HEK293 (cell line): ENCODE measurements at regions not wholly inside any gene's neighbourhood (a gene's known extent, or its start where the extent isn't known, plus 50 kb on each side); places are given as distances from the start of the nearest gene placed in this dataset.

Source experiments
- CTCF ChIA-PET: fragments of 350-600 bp; formaldehyde crosslinking; extraction: SDS; loops from one replicate; lab custom pipeline; 2021; ENCODE audit warnings: antibody characterized with exemption; lab: Yijun Ruan, JAX
- POLR2A ChIA-PET: fragments of 300-600 bp; formaldehyde crosslinking; extraction: SDS; loops from one replicate; lab custom pipeline; 2020; ENCODE audit warnings: antibody characterized with exemption, inconsistent platforms; lab: Yijun Ruan, JAX
- H3K27ac ChIP-seq: fragments of 200-500 bp; sonication (Bioruptor generic); 2 replicates; pipeline ENCODE4 v1.5.1; 2014; ENCODE audit warnings: low read depth, low read length, control low read depth, inconsistent platforms; ENCODE audit errors: extremely low read depth
- H3K36me3 ChIP-seq, 2 experiments: fragments of 200-500 bp in 1 of 2; sonication (Bioruptor generic) in 1 of 2; 1 replicate in 1 of 2; 2 replicates in 1 of 2; pipeline ENCODE4 v1.5.1; 2014 to 2017; ENCODE audit warnings: inconsistent platforms in 2 of 2, low read length in 2 of 2; ENCODE audit not compliant: control insufficient read depth in 2 of 2, insufficient read depth in 1 of 2
- H3K4me1 ChIP-seq: fragments of 200-500 bp; sonication (Bioruptor generic); 2 replicates; pipeline ENCODE4 v1.5.1; 2014; ENCODE audit warnings: mild to moderate bottlenecking, low read length, inconsistent platforms; ENCODE audit not compliant: control insufficient read depth, insufficient read depth
- H3K4me3 ChIP-seq: 2 replicates; pipeline ENCODE4 v1.5.1; 2011; ENCODE audit warnings: low read depth, mild to moderate bottlenecking, control low read depth, low read length, moderate library complexity
- H3K9me3 ChIP-seq: fragments of 200-500 bp; sonication (Bioruptor generic); 2 replicates; pipeline ENCODE4 v1.5.1; 2014; ENCODE audit warnings: low read depth, low read length, inconsistent platforms; ENCODE audit not compliant: control insufficient read depth, insufficient read depth
- HOXD13 ChIP-seq: sonication (generic); formaldehyde crosslinking; IDR thresholded peaks from 2 replicates; pipeline ENCODE4 v1.8.0; 2022; ENCODE audit warnings: missing genetic modification reagents, borderline replicate concordance
- KLF16 ChIP-seq: fragments of 450-650 bp; formaldehyde crosslinking; IDR thresholded peaks from 2 replicates; pipeline ENCODE4 v1.5.1; 2017; ENCODE audit warnings: missing biosample characterization, missing genetic modification characterization
- PRDM10 ChIP-seq: fragments of 450-650 bp; formaldehyde crosslinking; IDR thresholded peaks from 2 replicates; pipeline ENCODE4 v1.5.1; 2016; ENCODE audit warnings: missing biosample characterization, missing genetic modification characterization
- REST ChIP-seq: fragments of 450-650 bp; formaldehyde crosslinking; IDR thresholded peaks from 2 replicates; pipeline ENCODE4 v1.5.1; 2016; ENCODE audit warnings: missing biosample characterization, missing genetic modification characterization
- SALL2 ChIP-seq: fragments of 450-650 bp; formaldehyde crosslinking; IDR thresholded peaks from 2 replicates; pipeline ENCODE4 v1.5.0; 2017; ENCODE audit warnings: missing biosample characterization, mild to moderate bottlenecking, missing genetic modification characterization, borderline replicate concordance
- TCF7L2 ChIP-seq: IDR thresholded peaks from 2 replicates; pipeline ENCODE4 v1.6.1; 2011; ENCODE audit warnings: low read depth, mild to moderate bottlenecking, inconsistent platforms, low read length, moderate library complexity, borderline replicate concordance
- WT1 ChIP-seq: fragments of 450-650 bp; formaldehyde crosslinking; IDR thresholded peaks from 2 replicates; pipeline ENCODE4 v1.5.1; 2016; ENCODE audit warnings: missing biosample characterization, missing genetic modification characterization
- ZBTB6 ChIP-seq: fragments of 450-650 bp; formaldehyde crosslinking; IDR thresholded peaks from 2 replicates; pipeline ENCODE4 v1.5.1; 2017; ENCODE audit warnings: missing biosample characterization, missing genetic modification characterization
- ZNF157 ChIP-seq: fragments of 450-650 bp; formaldehyde crosslinking; IDR thresholded peaks from 2 replicates; pipeline ENCODE4 v1.5.1; 2016; ENCODE audit warnings: missing biosample characterization, missing genetic modification characterization
- ZNF302 ChIP-seq: fragments of 450-650 bp; formaldehyde crosslinking; IDR thresholded peaks from 2 replicates; pipeline ENCODE4 v1.5.1; 2016; ENCODE audit warnings: missing biosample characterization, missing genetic modification characterization, low read depth
- ZNF350 ChIP-seq: fragments of 450-650 bp; formaldehyde crosslinking; IDR thresholded peaks from 2 replicates; pipeline ENCODE4 v1.5.0; 2017; ENCODE audit warnings: missing biosample characterization, mild to moderate bottlenecking, missing genetic modification characterization
- ZNF585B ChIP-seq: fragments of 450-650 bp; formaldehyde crosslinking; IDR thresholded peaks from 2 replicates; pipeline ENCODE4 v1.5.1; 2016; ENCODE audit warnings: missing biosample characterization, missing genetic modification characterization
- ZNF610 ChIP-seq: fragments of 450-650 bp; formaldehyde crosslinking; IDR thresholded peaks from 2 replicates; pipeline ENCODE4 v1.5.1; 2016; ENCODE audit warnings: missing biosample characterization, missing genetic modification characterization, borderline replicate concordance
- ZNF629 ChIP-seq: fragments of 450-650 bp; formaldehyde crosslinking; IDR thresholded peaks from 2 replicates; pipeline ENCODE4 v1.5.1; 2017; ENCODE audit warnings: missing biosample characterization, missing genetic modification characterization
- TF ChIP-seq, protein P1 (sequence below): fragments of 450-650 bp; formaldehyde crosslinking; IDR thresholded peaks from 2 replicates; pipeline ENCODE4 v1.5.1; 2016; ENCODE audit warnings: missing biosample characterization, missing genetic modification characterization
- TF ChIP-seq, protein P2 (sequence below): fragments of 450-650 bp; formaldehyde crosslinking; IDR thresholded peaks from 2 replicates; pipeline ENCODE4 v1.5.1; 2016; ENCODE audit warnings: missing biosample characterization, missing genetic modification characterization
- TF ChIP-seq, protein P3 (sequence below): fragments of 450-650 bp; formaldehyde crosslinking; IDR thresholded peaks from 2 replicates; pipeline ENCODE4 v1.5.1; 2016; ENCODE audit warnings: missing biosample characterization, missing genetic modification characterization, borderline replicate concordance
- TF ChIP-seq, protein P4 (sequence below): fragments of 450-650 bp; formaldehyde crosslinking; IDR thresholded peaks from 2 replicates; pipeline ENCODE4 v1.5.1; 2016; ENCODE audit warnings: missing biosample characterization, missing genetic modification characterization
- TF ChIP-seq, protein P5 (sequence below): fragments of 450-650 bp; formaldehyde crosslinking; IDR thresholded peaks from 2 replicates; pipeline ENCODE4 v1.5.1; 2016; ENCODE audit warnings: missing biosample characterization, missing genetic modification characterization

DNA sequence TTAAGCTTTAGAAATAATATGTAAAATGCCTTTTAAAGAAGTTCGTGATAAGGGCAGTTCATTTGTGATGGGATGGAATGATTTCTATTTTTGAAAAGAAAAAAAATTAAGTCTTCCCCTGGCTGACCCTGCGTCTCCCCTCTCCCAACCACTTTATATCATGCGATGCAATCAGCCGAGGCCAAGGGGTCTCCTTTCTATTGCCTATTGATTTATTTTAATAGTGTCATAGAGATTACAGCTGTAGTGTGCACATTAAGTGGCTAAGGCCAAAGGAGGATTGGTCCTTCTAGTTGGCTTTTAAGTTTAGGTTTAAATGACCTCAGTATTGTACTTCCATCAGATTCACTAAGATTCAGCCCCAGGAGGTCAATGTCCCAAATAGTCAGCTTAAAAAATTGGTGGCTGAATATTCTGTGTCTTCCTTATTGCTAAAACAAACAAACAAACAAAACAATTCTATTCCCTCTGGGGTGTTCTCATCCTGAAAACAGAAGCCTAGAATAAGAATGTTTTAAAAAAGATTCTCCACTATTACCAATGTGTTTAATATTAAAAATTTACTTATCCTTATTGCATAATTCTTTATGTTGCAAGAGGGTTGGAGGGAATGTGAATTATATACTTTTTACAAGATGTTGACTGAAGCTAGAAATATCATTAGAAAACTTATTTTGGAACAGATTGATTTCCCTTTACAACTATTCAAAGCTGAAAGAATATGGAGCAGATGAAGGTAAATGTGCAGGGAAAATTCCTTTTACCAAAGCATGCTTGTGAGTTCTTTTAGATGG, 359.1 kb downstream of the SAMD5 start:
- Histone ChIP-seq H3K27ac (no peak overlapping the region), H3K36me3 (no peaks in the 10 kb centered on the region), H3K9me3 (no peaks in the 10 kb centered on the region), H3K4me1 (peaks cover 5% of the 10 kb centered on the region; the same call in 1 of the 2 replicates), H3K4me3 (no peak overlapping the region)
- CTCF ChIA-PET = interaction anchor here (0.6 kb wide), 2 partner anchors 23 to 278 kb away, joined by 3 to 4 read pairs; no protein-coding TSS in a partner anchor
- POLR2A ChIA-PET = no interaction called here
- no peak for TF ChIP-seq ZBTB6 (tag by site-specific recombination)
- TF ChIP-seq SALL2 = no peak
- TF ChIP-seq, protein P1, sequence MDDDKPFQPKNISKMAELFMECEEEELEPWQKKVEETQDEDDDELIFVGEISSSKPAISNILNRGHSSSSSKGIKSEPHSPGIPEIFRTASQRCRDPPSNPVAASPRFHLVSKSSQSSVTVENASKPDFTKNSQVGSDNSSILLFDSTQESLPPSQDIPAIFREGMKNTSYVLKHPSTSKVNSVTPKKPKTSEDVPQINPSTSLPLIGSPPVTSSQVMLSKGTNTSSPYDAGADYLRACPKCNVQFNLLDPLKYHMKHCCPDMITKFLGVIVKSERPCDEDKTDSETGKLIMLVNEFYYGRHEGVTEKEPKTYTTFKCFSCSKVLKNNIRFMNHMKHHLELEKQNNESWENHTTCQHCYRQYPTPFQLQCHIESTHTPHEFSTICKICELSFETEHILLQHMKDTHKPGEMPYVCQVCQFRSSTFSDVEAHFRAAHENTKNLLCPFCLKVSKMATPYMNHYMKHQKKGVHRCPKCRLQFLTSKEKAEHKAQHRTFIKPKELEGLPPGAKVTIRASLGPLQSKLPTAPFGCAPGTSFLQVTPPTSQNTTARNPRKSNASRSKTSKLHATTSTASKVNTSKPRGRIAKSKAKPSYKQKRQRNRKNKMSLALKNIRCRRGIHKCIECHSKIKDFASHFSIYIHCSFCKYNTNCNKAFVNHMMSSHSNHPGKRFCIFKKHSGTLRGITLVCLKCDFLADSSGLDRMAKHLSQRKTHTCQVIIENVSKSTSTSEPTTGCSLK = no peak
- TF ChIP-seq, protein P2, sequence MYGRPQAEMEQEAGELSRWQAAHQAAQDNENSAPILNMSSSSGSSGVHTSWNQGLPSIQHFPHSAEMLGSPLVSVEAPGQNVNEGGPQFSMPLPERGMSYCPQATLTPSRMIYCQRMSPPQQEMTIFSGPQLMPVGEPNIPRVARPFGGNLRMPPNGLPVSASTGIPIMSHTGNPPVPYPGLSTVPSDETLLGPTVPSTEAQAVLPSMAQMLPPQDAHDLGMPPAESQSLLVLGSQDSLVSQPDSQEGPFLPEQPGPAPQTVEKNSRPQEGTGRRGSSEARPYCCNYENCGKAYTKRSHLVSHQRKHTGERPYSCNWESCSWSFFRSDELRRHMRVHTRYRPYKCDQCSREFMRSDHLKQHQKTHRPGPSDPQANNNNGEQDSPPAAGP (tag by site-specific recombination) = no peak
- TF ChIP-seq PRDM10 (tag by site-specific recombination) = no peak
- TF ChIP-seq, protein P3, sequence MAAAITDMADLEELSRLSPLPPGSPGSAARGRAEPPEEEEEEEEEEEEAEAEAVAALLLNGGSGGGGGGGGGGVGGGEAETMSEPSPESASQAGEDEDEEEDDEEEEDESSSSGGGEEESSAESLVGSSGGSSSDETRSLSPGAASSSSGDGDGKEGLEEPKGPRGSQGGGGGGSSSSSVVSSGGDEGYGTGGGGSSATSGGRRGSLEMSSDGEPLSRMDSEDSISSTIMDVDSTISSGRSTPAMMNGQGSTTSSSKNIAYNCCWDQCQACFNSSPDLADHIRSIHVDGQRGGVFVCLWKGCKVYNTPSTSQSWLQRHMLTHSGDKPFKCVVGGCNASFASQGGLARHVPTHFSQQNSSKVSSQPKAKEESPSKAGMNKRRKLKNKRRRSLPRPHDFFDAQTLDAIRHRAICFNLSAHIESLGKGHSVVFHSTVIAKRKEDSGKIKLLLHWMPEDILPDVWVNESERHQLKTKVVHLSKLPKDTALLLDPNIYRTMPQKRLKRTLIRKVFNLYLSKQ (tag by site-specific recombination) = no peak
- TF ChIP-seq KLF16 = no peak
- no peak for TF ChIP-seq ZNF350
- TF ChIP-seq ZNF585B (tag by site-specific recombination) = no peak
- TF ChIP-seq HOXD13 (CRISPR knock-in tag) = no peak
- no peak for TF ChIP-seq ZNF157 (tag by site-specific recombination)
- TF ChIP-seq ZNF610 (tag by site-specific recombination) = no peak
- TF ChIP-seq TCF7L2 = no peak
- TF ChIP-seq WT1 (tag by site-specific recombination) = no peak
- TF ChIP-seq ZNF302 (tag by site-specific recombination) = no peak
- TF ChIP-seq, protein P4, sequence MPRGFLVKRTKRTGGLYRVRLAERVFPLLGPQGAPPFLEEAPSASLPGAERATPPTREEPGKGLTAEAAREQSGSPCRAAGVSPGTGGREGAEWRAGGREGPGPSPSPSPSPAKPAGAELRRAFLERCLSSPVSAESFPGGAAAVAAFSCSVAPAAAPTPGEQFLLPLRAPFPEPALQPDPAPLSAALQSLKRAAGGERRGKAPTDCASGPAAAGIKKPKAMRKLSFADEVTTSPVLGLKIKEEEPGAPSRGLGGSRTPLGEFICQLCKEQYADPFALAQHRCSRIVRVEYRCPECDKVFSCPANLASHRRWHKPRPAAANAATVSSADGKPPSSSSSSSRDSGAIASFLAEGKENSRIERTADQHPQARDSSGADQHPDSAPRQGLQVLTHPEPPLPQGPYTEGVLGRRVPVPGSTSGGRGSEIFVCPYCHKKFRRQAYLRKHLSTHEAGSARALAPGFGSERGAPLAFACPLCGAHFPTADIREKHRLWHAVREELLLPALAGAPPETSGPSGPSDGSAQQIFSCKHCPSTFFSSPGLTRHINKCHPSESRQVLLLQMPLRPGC (tag by site-specific recombination) = no peak
- TF ChIP-seq ZNF629 = no peak
- TF ChIP-seq, protein P5, sequence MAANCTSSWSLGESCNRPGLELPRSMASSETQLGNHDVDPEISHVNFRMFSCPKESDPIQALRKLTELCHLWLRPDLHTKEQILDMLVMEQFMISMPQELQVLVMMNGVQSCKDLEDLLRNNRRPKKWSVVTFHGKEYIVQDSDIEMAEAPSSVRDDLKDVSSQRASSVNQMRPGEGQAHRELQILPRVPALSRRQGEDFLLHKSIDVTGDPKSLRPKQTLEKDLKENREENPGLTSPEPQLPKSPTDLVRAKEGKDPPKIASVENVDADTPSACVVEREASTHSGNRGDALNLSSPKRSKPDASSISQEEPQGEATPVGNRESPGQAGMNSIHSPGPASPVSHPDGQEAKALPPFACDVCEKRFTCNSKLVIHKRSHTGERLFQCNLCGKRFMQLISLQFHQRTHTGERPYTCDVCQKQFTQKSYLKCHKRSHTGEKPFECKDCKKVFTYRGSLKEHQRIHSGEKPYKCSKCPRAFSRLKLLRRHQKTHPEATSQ (tag by site-specific recombination) = no peak
- no peak for TF ChIP-seq REST (tag by site-specific recombination)
